ENCODE measurements at regions not wholly inside any gene's neighbourhood (a gene's known extent, or its start where the extent isn't known, plus 50 kb on each side); places are given as distances from the start of the nearest gene placed in this dataset.
"Not testable (repeated sequence)": the region's sequence is repeated elsewhere in the genome, so short reads cannot be mapped to it uniquely, and the experiment has no call there.

- H3K36me3 ChIP-seq: no peaks in the 10 kb centered on the region
- no peaks in the 10 kb centered on the region for H3K4me1 ChIP-seq
- H3K27me3 ChIP-seq: no peaks in the 10 kb centered on the region
- no peak for DNase-seq
- peaks cover 3% of the 10 kb centered on the region for H3K9me3 ChIP-seq (replicated peaks)
- H3K27ac ChIP-seq: no peak overlapping the region
- H3K4me3 ChIP-seq: no peak overlapping the region
These were observed 193.0 kb downstream of the NAA11 start for GRCh38 chr4:79132826-79133225.

- Histone ChIP-seq H3K4me3 (no peak overlapping the region), H3K27me3 (no peaks in the 10 kb centered on the region), H3K36me3 (no peaks in the 10 kb centered on the region), H3K27ac (no peak overlapping the region), H3K4me1 (no peaks in the 10 kb centered on the region), H3K9me3 (replicated peaks) (peaks cover 20% of the 10 kb centered on the region)
- DNase-seq: no peak
These were observed 182.7 kb upstream of the PAQR3 start for GRCh38 chr4:79121875-79122358.

- H3K27me3 ChIP-seq: no peaks in the 10 kb centered on the region
- no peak for DNase-seq
- H3K4me1 ChIP-seq: no peaks in the 10 kb centered on the region
- H3K9me3 ChIP-seq (replicated peaks): peaks cover 22% of the 10 kb centered on the region
- H3K27ac ChIP-seq: no peak overlapping the region
- no peaks in the 10 kb centered on the region for H3K36me3 ChIP-seq
- no peak overlapping the region for H3K4me3 ChIP-seq
These were observed 182.0 kb upstream of the PAQR3 start for GRCh38 chr4:79121223-79121622.

- not testable (repeated sequence) for DNase-seq
These were observed 177.8 kb upstream of the PAQR3 start for GRCh38 chr4:79117051-79117450.

GRCh38 chr4:79107014-79107413, 167.8 kb upstream of the PAQR3 start:
- no peak for DNase-seq
- Histone ChIP-seq H3K4me3 (no peak overlapping the region), H3K4me1 (no peaks in the 10 kb centered on the region), H3K27me3 (no peaks in the 10 kb centered on the region), H3K27ac (no peak overlapping the region), H3K36me3 (no peaks in the 10 kb centered on the region), H3K9me3 (replicated peaks) (no peaks in the 10 kb centered on the region)

More at GRCh38 chr4:79117051-79117450, 177.8 kb upstream of the PAQR3 start:
- not testable (repeated sequence) for H3K36me3 ChIP-seq, H3K27me3 ChIP-seq, H3K4me3 ChIP-seq, H3K27ac ChIP-seq, H3K4me1 ChIP-seq
- peaks cover 16% of the 10 kb centered on the region for H3K9me3 ChIP-seq (replicated peaks)

GRCh38 chr4:79088946-79089691, 149.9 kb upstream of the PAQR3 start:
- no peak for DNase-seq
- Histone ChIP-seq H3K36me3 (no peaks in the 10 kb centered on the region), H3K27me3 (no peaks in the 10 kb centered on the region), H3K9me3 (replicated peaks) (no peaks in the 10 kb centered on the region; the same call in 1 of the 2 replicates), H3K4me1 (peaks cover 3% of the 10 kb centered on the region; the same call in 1 of the 2 replicates), H3K27ac (no peak overlapping the region), H3K4me3 (no peak overlapping the region)

GRCh38 chr4:79087071-79087470, 147.8 kb upstream of the PAQR3 start:
- no peak overlapping the region for H3K27ac ChIP-seq
- H3K27me3 ChIP-seq: no peaks in the 10 kb centered on the region
- H3K9me3 ChIP-seq (replicated peaks): no peaks in the 10 kb centered on the region
- no peak for DNase-seq
- H3K4me3 ChIP-seq: no peak overlapping the region
- H3K36me3 ChIP-seq: no peaks in the 10 kb centered on the region
- peaks cover 3% of the 10 kb centered on the region; the same call in 1 of the 2 replicates for H3K4me1 ChIP-seq

- H3K9me3 ChIP-seq (replicated peaks): no peaks in the 10 kb centered on the region
- H3K4me1 ChIP-seq: no peaks in the 10 kb centered on the region
- no peak for DNase-seq
- H3K27ac ChIP-seq: no peak overlapping the region
- no peaks in the 10 kb centered on the region for H3K27me3 ChIP-seq
- H3K4me3 ChIP-seq: no peak overlapping the region
- no peaks in the 10 kb centered on the region for H3K36me3 ChIP-seq
These were observed 144.3 kb upstream of the PAQR3 start for GRCh38 chr4:79083406-79084010.

- no peaks in the 10 kb centered on the region for H3K9me3 ChIP-seq (replicated peaks)
- no peaks in the 10 kb centered on the region for H3K27me3 ChIP-seq
- no peaks in the 10 kb centered on the region for H3K4me1 ChIP-seq
- no peak overlapping the region for H3K4me3 ChIP-seq
- no peaks in the 10 kb centered on the region for H3K36me3 ChIP-seq
- no peak overlapping the region for H3K27ac ChIP-seq
- no peak for DNase-seq
These were observed 143.8 kb upstream of the PAQR3 start for GRCh38 chr4:79082997-79083396.

GRCh38 chr4:79081973-79082372, 142.7 kb upstream of the PAQR3 start:
- no peaks in the 10 kb centered on the region for H3K36me3 ChIP-seq

GRCh38 chr4:79078339-79078738, 139.1 kb upstream of the PAQR3 start:
- DNase-seq: no peak
- H3K27me3 ChIP-seq: no peaks in the 10 kb centered on the region
- no peaks in the 10 kb centered on the region for H3K4me1 ChIP-seq
- peaks cover 4% of the 10 kb centered on the region; the same call in 1 of the 2 replicates for H3K9me3 ChIP-seq (replicated peaks)
- H3K36me3 ChIP-seq: no peaks in the 10 kb centered on the region
- H3K27ac ChIP-seq: no peak overlapping the region
- H3K4me3 ChIP-seq: no peak overlapping the region

More at GRCh38 chr4:79081973-79082372, 142.7 kb upstream of the PAQR3 start:
- Histone ChIP-seq H3K9me3 (replicated peaks) (no peaks in the 10 kb centered on the region), H3K4me3 (no peak overlapping the region), H3K4me1 (no peaks in the 10 kb centered on the region), H3K27me3 (no peaks in the 10 kb centered on the region), H3K27ac (no peak overlapping the region)
- DNase-seq: no peak

GRCh38 chr4:79074040-79074439, 134.8 kb upstream of the PAQR3 start:
- DNase-seq: no peak
- Histone ChIP-seq H3K27me3 (no peaks in the 10 kb centered on the region), H3K36me3 (no peaks in the 10 kb centered on the region), H3K4me1 (peaks cover 3% of the 10 kb centered on the region; the same call in 1 of the 2 replicates), H3K27ac (no peak overlapping the region), H3K9me3 (replicated peaks) (peaks cover 5% of the 10 kb centered on the region; the same call in 1 of the 2 replicates), H3K4me3 (no peak overlapping the region)

- peaks cover 5% of the 10 kb centered on the region; the same call in 1 of the 2 replicates for H3K9me3 ChIP-seq (replicated peaks)
- H3K27me3 ChIP-seq: no peaks in the 10 kb centered on the region
- no peaks in the 10 kb centered on the region for H3K36me3 ChIP-seq
- H3K4me1 ChIP-seq: peaks cover 3% of the 10 kb centered on the region; the same call in 1 of the 2 replicates
- H3K4me3 ChIP-seq: no peak overlapping the region
- no peak for DNase-seq
- no peak overlapping the region for H3K27ac ChIP-seq
These were observed 134.2 kb upstream of the PAQR3 start for GRCh38 chr4:79073471-79073870.

GRCh38 chr4:79065262-79065661, 126.0 kb upstream of the PAQR3 start:
- no peaks in the 10 kb centered on the region for H3K36me3 ChIP-seq
- H3K9me3 ChIP-seq (replicated peaks): 0 out of 2 replicates have a peak, but pooled peaks cover 3% of the 10 kb centered on the region
- no peaks in the 10 kb centered on the region for H3K27me3 ChIP-seq
- H3K4me1 ChIP-seq: peaks cover 14% of the 10 kb centered on the region
- DNase-seq: peak; percentile 46 to 72
- H3K4me3 ChIP-seq: no peak overlapping the region
- H3K27ac ChIP-seq: peak overlapping the region; percentile 25

- no peak for DNase-seq
- Histone ChIP-seq H3K27ac (peak overlapping the region; percentile 25), H3K4me1 (peaks cover 14% of the 10 kb centered on the region), H3K27me3 (no peaks in the 10 kb centered on the region), H3K4me3 (no peak overlapping the region), H3K9me3 (replicated peaks) (0 out of 2 replicates have a peak, but pooled peaks cover 3% of the 10 kb centered on the region), H3K36me3 (no peaks in the 10 kb centered on the region)
These were observed 125.6 kb upstream of the PAQR3 start for GRCh38 chr4:79064806-79065205.

Measured in SJCRH30 (cell line).